ENCODE measurements at regions not wholly inside any gene's neighbourhood (a gene's known extent, or its start where the extent isn't known, plus 50 kb on each side); places are given as distances from the start of the nearest gene placed in this dataset.

- WGBS (ENCODE audit: insufficient coverage, low coverage, missing lambda C conversion rate) = 0% methylated on average over 2 of the region's 2 CpGs
- Histone ChIP-seq H3K27me3 (ENCODE audit: control insufficient read depth in 2 of 2, insufficient read depth in 2 of 2, low read length in 2 of 2) (no peaks in the 10 kb centered on the region), H3K79me2 (ENCODE audit: control insufficient read depth, insufficient read depth, low read length) (no peaks in the 10 kb centered on the region), H4K20me1 (replicated peaks; ENCODE audit: control insufficient read depth, insufficient read depth, low read length) (no peaks in the 10 kb centered on the region), H3K36me3 (ENCODE audit: control insufficient read depth, insufficient read depth, low read length) (no peaks in the 10 kb centered on the region), H3K4me2 (ENCODE audit: insufficient read depth, low read length) (no peak overlapping the region), H3K4me1 (replicated peaks in 1 of 2; ENCODE audit: control insufficient read depth in 2 of 2, insufficient read depth in 2 of 2, low read length in 2 of 2) (no peaks in the 10 kb centered on the region), H3K4me3 (no peak overlapping the region), H3K27ac (ENCODE audit: extremely low read depth, low read depth, low read length) (no peak overlapping the region), H3K9me3 (replicated peaks; ENCODE audit: control insufficient read depth, insufficient read depth, low read depth, low read length) (no peaks in the 10 kb centered on the region), H3K9me1 (ENCODE audit: control insufficient read depth, insufficient read depth, low read length) (no peaks in the 10 kb centered on the region), H2AFZ (ENCODE audit: low read depth, low read length) (no peak overlapping the region), H3K9ac (ENCODE audit: insufficient read depth in 1 of 2, low read depth in 2 of 2, low read length in 2 of 2) (no peak overlapping the region)
- ATAC-seq (no peak), DNase-seq (ENCODE audit: extremely low read depth in 1 of 4, low spot score in 3 of 4) (no peak), FAIRE-seq (no peak)
- TF ChIP-seq NR0B1 (IDR thresholded peaks at IDR 0.05; ENCODE audit: partially characterized antibody) (no peak), FOXM1 (IDR thresholded peaks at IDR 0.05; ENCODE audit: low read depth) (no peak), FOXM1 (CRISPR knock-in tag; IDR thresholded peaks at IDR 0.05; ENCODE audit: low read depth) (no peak), C11orf30 (IDR thresholded peaks at IDR 0.05; ENCODE audit: low read depth) (peak; percentile 14; the same call in 1 of the 2 replicates), SMC3 (conservative IDR thresholded peaks at IDR 0.05; ENCODE audit: insufficient read depth, low read depth, low read length) (no peak), PML (IDR thresholded peaks at IDR 0.05; ENCODE audit: low read length) (no peak), PHB (CRISPR knock-in tag; IDR thresholded peaks at IDR 0.05) (no peak), MAFK (IDR thresholded peaks at IDR 0.05; ENCODE audit: low read length) (0 out of 2 replicates have a peak, but pooled peaks have one; percentile 14), SRSF9 (IDR thresholded peaks at IDR 0.05; ENCODE audit: borderline replicate concordance, low read depth, low read length) (no peak), NEUROD1 (IDR thresholded peaks at IDR 0.05; ENCODE audit: borderline replicate concordance, low read depth, low read length, partially characterized antibody) (no peak), SREBF2 (CRISPR knock-in tag; IDR thresholded peaks at IDR 0.05) (no peak), CHD2 (IDR thresholded peaks at IDR 0.05; ENCODE audit: low read depth, low read length) (no peak)
- in situ Hi-C loops (cut with MboI) = no loop called here
- ChIA-PET CTCF (ENCODE audit: low intra/inter-chr PET ratio) (no interaction called here), POLR2A (no interaction called here)
- intact Hi-C loops (cut with micrococcal nuclease) = no loop called here
- BruUV-seq (replicated peaks) = no TSS peak
Measured at GRCh38 chr12:85632390-85632789, 203.8 kb downstream of the RASSF9 start.

All from K562 (cell line).